HG03025 (cell line): ENCODE measurements at regions not wholly inside any gene's neighbourhood (a gene's known extent, or its start where the extent isn't known, plus 50 kb on each side); places are given as distances from the start of the nearest gene placed in this dataset.

Source experiments
- ATAC-seq: cut with Tn5 transposase; IDR thresholded peaks from one replicate; pipeline ENCODE4 v1.9.1; 2021; ENCODE audit warnings: mild to moderate bottlenecking, moderate library complexity; ENCODE audit not compliant: unreplicated experiment, low FRiP score

- ATAC-seq: no peak
These were observed 488.9 kb upstream of the RASGRP1 start for GRCh38 chr15:39053480-39053879.

- ATAC-seq: no peak
These were observed 489.6 kb upstream of the RASGRP1 start for GRCh38 chr15:39054128-39054732.

- ATAC-seq: no peak
These were observed 491.7 kb upstream of the RASGRP1 start for GRCh38 chr15:39056357-39056756.

GRCh38 chr15:39058351-39059131 is 493.9 kb upstream of the RASGRP1 start:
- ATAC-seq: no peak

GRCh38 chr15:39059917-39060316 is 495.3 kb upstream of the RASGRP1 start:
- ATAC-seq: no peak

GRCh38 chr15:39061952-39062464 is 497.4 kb upstream of the RASGRP1 start:
- no peak for ATAC-seq

- ATAC-seq: no peak
These were observed 502.1 kb upstream of the RASGRP1 start for GRCh38 chr15:39066677-39067076.

GRCh38 chr15:39074341-39074985 is 506.4 kb upstream of the THBS1 start:
- ATAC-seq: no peak

- ATAC-seq: no peak
These were observed 505.6 kb upstream of the THBS1 start for GRCh38 chr15:39075311-39075710.

GRCh38 chr15:39075756-39076341 is 505.0 kb upstream of the THBS1 start:
- no peak for ATAC-seq

GRCh38 chr15:39078026-39078425 is 502.9 kb upstream of the THBS1 start:
- ATAC-seq: no peak

GRCh38 chr15:39079296-39079847 is 501.5 kb upstream of the THBS1 start:
- ATAC-seq: no peak

GRCh38 chr15:39083213-39083612 is 497.7 kb upstream of the THBS1 start:
- no peak for ATAC-seq

GRCh38 chr15:39084674-39085530 is 496.0 kb upstream of the THBS1 start:
- ATAC-seq: no peak

GRCh38 chr15:39086641-39087040 is 494.2 kb upstream of the THBS1 start:
- no peak for ATAC-seq

- ATAC-seq: no peak
These were observed 492.7 kb upstream of the THBS1 start for GRCh38 chr15:39088156-39088555.

- ATAC-seq: no peak
These were observed 488.5 kb upstream of the THBS1 start for GRCh38 chr15:39092354-39092753.

GRCh38 chr15:39092761-39093160 is 488.1 kb upstream of the THBS1 start:
- ATAC-seq: no peak

- no peak for ATAC-seq
These were observed 486.8 kb upstream of the THBS1 start for GRCh38 chr15:39094116-39094515.
